HepG2 (cell line): ENCODE measurements at regions not wholly inside any gene's neighbourhood (a gene's known extent, or its start where the extent isn't known, plus 50 kb on each side); places are given as distances from the start of the nearest gene placed in this dataset.

Experiments
- ATAC-seq: fragments of 200-7000 bp; cut with Tn5 transposase; 3 replicates; pipeline ENCODE4 v1.9.1; 2020; ENCODE audit warnings: mild to moderate bottlenecking, moderate library complexity
- BruUV-seq: library from RNA; stranded (reverse); fragments of 400-500 nt; replicated peaks from 2 replicates; lab custom pipeline; 2021; lab: Mats Ljungman, UMichigan
- CTCF ChIA-PET: fragments of 300-600 bp; formaldehyde crosslinking; extraction: SDS; loops from one replicate; lab custom pipeline; 2021; ENCODE audit warnings: low total read pairs, inconsistent platforms, low intra/inter-chr PET ratio; lab: Yijun Ruan, JAX
- POLR2A ChIA-PET: fragments of 350-600 bp; sonication (Branson Sonifier 250); formaldehyde crosslinking; loops from one replicate; lab custom pipeline; 2020; ENCODE audit warnings: antibody characterized with exemption, inconsistent platforms; lab: Yijun Ruan, JAX
- DNase-seq: peaks from one replicate; pipeline ENCODE4 v3.0.0-alpha.2; 2015; ENCODE audit warnings: low spot score
- FAIRE-seq: peaks from 3 replicates; lab custom pipeline; 2011; peaks lifted over from hg19 to GRCh38; lab: Jason Lieb, UNC
- H2AFZ ChIP-seq: one replicate; pipeline ENCODE4 v1.6.1; 2011; ENCODE audit warnings: low read length, inconsistent platforms
- H3K27ac ChIP-seq: fragments of 300-600 bp; 3 replicates; pipeline ENCODE4 v1.8.0; 2011; ENCODE audit warnings: mixed run types, mild to moderate bottlenecking, mixed read lengths, low read length, inconsistent platforms; ENCODE audit not compliant: insufficient read depth; ENCODE audit errors: extremely low read length
- H3K27me3 ChIP-seq, 2 experiments: fragments of 200-600 bp in 1 of 2; 2 replicates in 1 of 2; 3 replicates in 1 of 2; pipeline versions ENCODE4 v1.6.0 to v1.8.0; 2011; ENCODE audit warnings: low read length in 2 of 2, mild to moderate bottlenecking in 2 of 2, moderate library complexity in 2 of 2, inconsistent platforms in 1 of 2; ENCODE audit not compliant: insufficient read depth in 2 of 2, control insufficient read depth in 1 of 2
- H3K36me3 ChIP-seq, 2 experiments: fragments of 200-600 bp in 1 of 2; replicated peaks in 1 of 2; 2 replicates in 1 of 2; 3 replicates in 1 of 2; pipeline versions ENCODE4 v1.5.1 to v1.8.0; 2011; ENCODE audit warnings: low read length in 2 of 2, inconsistent platforms in 1 of 2; ENCODE audit not compliant: insufficient read depth in 2 of 2, control insufficient read depth in 1 of 2
- H3K4me1 ChIP-seq: 2 replicates; pipeline ENCODE4 v1.5.1; 2012; ENCODE audit warnings: low read length, inconsistent platforms; ENCODE audit not compliant: insufficient read depth
- H3K4me2 ChIP-seq: 2 replicates; pipeline ENCODE4 v1.6.0; 2011; ENCODE audit warnings: low read depth, low read length, inconsistent platforms
- H3K4me3 ChIP-seq, 3 experiments: fragments of 200-600 bp in 1 of 3; sonication (generic), shearing (Covaris generic) in 1 of 3; replicated peaks in 1 of 3; 2 replicates each; pipeline ENCODE4 v1.5.1; 2011 to 2016; ENCODE audit warnings: low read length in 3 of 3, inconsistent platforms in 2 of 3, low read depth in 2 of 3, mild to moderate bottlenecking in 2 of 3, control low read depth in 1 of 3, mixed read lengths in 1 of 3; ENCODE audit not compliant: insufficient read depth in 1 of 3
- H3K79me2 ChIP-seq: one replicate; pipeline ENCODE4 v1.6.1; 2011; ENCODE audit warnings: low read length, inconsistent platforms; ENCODE audit not compliant: insufficient read depth
- H3K9ac ChIP-seq: 2 replicates; pipeline ENCODE4 v1.6.0; 2011; ENCODE audit warnings: mild to moderate bottlenecking, low read depth, low read length, inconsistent platforms; ENCODE audit not compliant: insufficient read depth
- H3K9me3 ChIP-seq: 2 replicates; pipeline ENCODE4 v1.5.1; 2012; ENCODE audit warnings: mild to moderate bottlenecking, low read length
- H4K20me1 ChIP-seq: 2 replicates; pipeline ENCODE4 v1.6.0; 2011; ENCODE audit warnings: inconsistent platforms, mild to moderate bottlenecking, low read length, moderate library complexity; ENCODE audit not compliant: insufficient read depth
- RFX5 ChIP-seq: IDR thresholded peaks from 2 replicates; pipeline ENCODE4 v1.6.1; 2011; ENCODE audit warnings: low read depth, low read length, improper control_type of control experiment
- ZNF343 ChIP-seq: sonication (generic); formaldehyde crosslinking; IDR thresholded peaks from 2 replicates; pipeline ENCODE4 v1.4.0; 2020; ENCODE audit warnings: mild to moderate bottlenecking, missing genetic modification reagents
- ZNF709 ChIP-seq: sonication (generic); formaldehyde crosslinking; IDR thresholded peaks from 2 replicates; pipeline ENCODE4 v1.5.0; 2020; ENCODE audit warnings: mild to moderate bottlenecking, missing genetic modification reagents
- ZSCAN31 ChIP-seq: sonication (generic); formaldehyde crosslinking; IDR thresholded peaks from 2 replicates; pipeline ENCODE4 v1.5.0; 2020; ENCODE audit warnings: low read depth, mild to moderate bottlenecking, missing genetic modification reagents
- WGBS: methylation state at CpG from one replicate; pipeline ENCODE4 v1.1.6; 2017; ENCODE audit warnings: low lambda C conversion rate; 5-methylcytosine and 5-hydroxymethylcytosine counted together
- in situ Hi-C: cut with HindIII; loops from 2 replicates; pipeline ENCODE4 v1.10.0; 2017; ENCODE audit warnings: low pct_unique_long_range_greater_than_20kb; ENCODE audit not compliant: extremely low pct_ligation_motif_present
- intact Hi-C: fragments of 100-400 bp; cut with micrococcal nuclease; formaldehyde crosslinking; loops from one replicate; pipeline ENCODE4 v1.10.0; 2022; ENCODE audit not compliant: unreplicated experiment

GRCh38 chr9:117826837-117827236 lies 122.6 kb downstream of the TLR4 start:
- in situ Hi-C loops (no loop called here), intact Hi-C loops (no loop called here)
- 2% methylated on average over 3 of the region's 3 CpGs for WGBS

GRCh38 chr9:117827456-117827855 lies 123.3 kb downstream of the TLR4 start:
- Histone ChIP-seq H3K4me2 (no peak overlapping the region), H3K79me2 (no peaks in the 10 kb centered on the region), H3K4me1 (no peaks in the 10 kb centered on the region), H3K9ac (no peak overlapping the region), H3K9me3 (peaks cover 23% of the 10 kb centered on the region), H3K36me3 (no peaks in the 10 kb centered on the region)
- 12% methylated on average over 7 of the region's 7 CpGs for WGBS
- intact Hi-C loops, result no loop called here
- in situ Hi-C loops, result no loop called here
- TF ChIP-seq ZSCAN31 (CRISPR knock-in tag) (no peak), ZNF709 (no peak), ZNF343 (CRISPR knock-in tag) (no peak)
- TF ChIP-seq, all 625 proteins: peak for 0
- no peak overlapping the region for H3K27ac ChIP-seq
- no peak overlapping the region for H3K4me3 ChIP-seq
- POLR2A ChIA-PET, result no interaction called here
- FAIRE-seq (no peak), ATAC-seq (no peak), DNase-seq (no peak)
- CTCF ChIA-PET, result no interaction called here
- no TSS peak for BruUV-seq
- no peak overlapping the region for H2AFZ ChIP-seq
- H3K27me3 ChIP-seq, result no peaks in the 10 kb centered on the region
- H4K20me1 ChIP-seq, result no peaks in the 10 kb centered on the region

More at GRCh38 chr9:117826837-117827236, 122.6 kb downstream of the TLR4 start:
- BruUV-seq, result no TSS peak
- no peak for TF ChIP-seq RFX5
- no peaks in the 10 kb centered on the region for H3K4me1 ChIP-seq
- no peaks in the 10 kb centered on the region for H3K79me2 ChIP-seq
- ATAC-seq (no peak), DNase-seq (no peak), FAIRE-seq (no peak)
- H3K36me3 ChIP-seq, result no peaks in the 10 kb centered on the region
- no peak overlapping the region for H3K4me2 ChIP-seq
- H3K9me3 ChIP-seq, result peaks cover 29% of the 10 kb centered on the region
- H3K9ac ChIP-seq, result no peak overlapping the region
- POLR2A ChIA-PET, result no interaction called here
- H4K20me1 ChIP-seq, result no peaks in the 10 kb centered on the region
- H3K27me3 ChIP-seq, result no peaks in the 10 kb centered on the region
- CTCF ChIA-PET, result no interaction called here
- no peak overlapping the region for H2AFZ ChIP-seq
- no peak overlapping the region for H3K27ac ChIP-seq
- no peak overlapping the region for H3K4me3 ChIP-seq
